H1 (cell line): ENCODE measurements at regions not wholly inside any gene's neighbourhood (a gene's known extent, or its start where the extent isn't known, plus 50 kb on each side); places are given as distances from the start of the nearest gene placed in this dataset.

Experiments
- CTCF ChIA-PET: fragments of 300-600 bp; sonication (Branson Sonifier 250); formaldehyde crosslinking; loops from one replicate; lab custom pipeline; 2021; ENCODE audit not compliant: partially characterized antibody; lab: Charles Lee
- POLR2A ChIA-PET: fragments of 300-600 bp; sonication (Branson Sonifier 250); formaldehyde crosslinking; loops from one replicate; lab custom pipeline; 2021; ENCODE audit warnings: inconsistent platforms; ENCODE audit not compliant: partially characterized antibody; lab: Charles Lee
- DNase-seq, 2 experiments: peaks; one replicate each; pipeline versions ENCODE4 v3.0.0 to v3.0.0-alpha.2; 2010 to 2022; ENCODE audit warnings: low spot score in 2 of 2, low read depth in 1 of 2, mixed read lengths in 1 of 2
- FAIRE-seq: peaks from 2 replicates; lab custom pipeline; 2011; peaks lifted over from hg19 to GRCh38; lab: Jason Lieb, UNC
- H2AFZ ChIP-seq: 2 replicates; pipeline ENCODE4 v1.8.1; 2012; ENCODE audit warnings: low read length, inconsistent platforms
- H2AK5ac ChIP-seq: 2 replicates; pipeline ENCODE4 v1.6.1; 2013; ENCODE audit warnings: low read depth, low read length
- H2BK120ac ChIP-seq: replicated peaks from 2 replicates; pipeline ENCODE3; 2013; ENCODE audit warnings: low read depth, low read length, inconsistent platforms
- H2BK12ac ChIP-seq: 2 replicates; pipeline ENCODE4 v1.6.1; 2013; ENCODE audit warnings: low read depth, low read length
- H2BK15ac ChIP-seq: 2 replicates; pipeline ENCODE4 v1.6.1; 2013; ENCODE audit warnings: low read length
- H2BK20ac ChIP-seq: 2 replicates; pipeline ENCODE4 v1.6.1; 2013; ENCODE audit warnings: low read length
- H2BK5ac ChIP-seq: 2 replicates; pipeline ENCODE4 v1.6.1; 2013; ENCODE audit warnings: low read depth, low read length
- H3K14ac ChIP-seq: 2 replicates; pipeline ENCODE4 v1.6.1; 2013; ENCODE audit warnings: inconsistent platforms; ENCODE audit not compliant: insufficient read length
- H3K18ac ChIP-seq: 2 replicates; pipeline ENCODE4 v1.6.1; 2013; ENCODE audit warnings: low read length; ENCODE audit errors: extremely low read depth
- H3K23ac ChIP-seq: 2 replicates; pipeline ENCODE4 v1.6.1; 2013; ENCODE audit warnings: inconsistent platforms; ENCODE audit not compliant: insufficient read length
- H3K23me2 ChIP-seq: 2 replicates; pipeline ENCODE4 v1.6.1; 2013; ENCODE audit warnings: low read depth, low read length
- H3K27ac ChIP-seq: 2 replicates; pipeline ENCODE4 v1.6.1; 2011; ENCODE audit warnings: low read depth, low read length, inconsistent platforms
- H3K27me3 ChIP-seq, 4 experiments: replicated peaks in 1 of 4; 1 replicate in 1 of 4; 2 replicates in 3 of 4; pipeline versions ENCODE4 v1.6.1 to v1.8.1; 2011 to 2013; ENCODE audit warnings: low read length in 3 of 4, mild to moderate bottlenecking in 3 of 4, inconsistent platforms in 2 of 4, mixed read lengths in 2 of 4, moderate library complexity in 1 of 4; ENCODE audit not compliant: control insufficient read depth in 3 of 4, insufficient read depth in 3 of 4; ENCODE audit errors: extremely low read depth in 1 of 4
- H3K36me3 ChIP-seq, 4 experiments: 2 replicates each; pipeline versions ENCODE4 v1.6.1 to v1.8.1; 2011 to 2013; ENCODE audit warnings: mild to moderate bottlenecking in 4 of 4, low read length in 3 of 4, moderate library complexity in 2 of 4, control low read depth in 1 of 4, inconsistent platforms in 1 of 4; ENCODE audit not compliant: insufficient read depth in 4 of 4, control insufficient read depth in 2 of 4
- H3K4ac ChIP-seq: replicated peaks from 2 replicates; pipeline ENCODE3; 2013; ENCODE audit warnings: low read length, low read depth, mixed read lengths, inconsistent platforms; ENCODE audit not compliant: insufficient read length
- H3K4me1 ChIP-seq, 4 experiments: replicated peaks in 1 of 4; 1 replicate in 1 of 4; 2 replicates in 3 of 4; pipeline versions ENCODE4 v1.6.1 to v1.8.1; 2011 to 2013; ENCODE audit warnings: low read length in 3 of 4, inconsistent platforms in 2 of 4, mixed read lengths in 1 of 4; ENCODE audit not compliant: insufficient read depth in 4 of 4, control insufficient read depth in 3 of 4
- H3K4me2 ChIP-seq, 2 experiments: 2 replicates each; pipeline versions ENCODE4 v1.6.1 to v1.8.1; 2011 to 2013; ENCODE audit warnings: low read depth in 2 of 2, low read length in 2 of 2, control low read depth in 1 of 2, inconsistent platforms in 1 of 2, mild to moderate bottlenecking in 1 of 2; ENCODE audit not compliant: insufficient read depth in 1 of 2
- H3K4me3 ChIP-seq, 4 experiments: fragments of 200-600, 300-600 bp in 1 of 4; sonication (generic), shearing (Covaris generic), sonication (Bioruptor Twin) in 1 of 4; 2 replicates each; pipeline versions ENCODE4 v1.5.1 to v1.8.1; 2011 to 2016; ENCODE audit warnings: low read length in 4 of 4, low read depth in 3 of 4, control low read depth in 2 of 4, inconsistent platforms in 2 of 4, mild to moderate bottlenecking in 2 of 4, mixed read lengths in 1 of 4, moderate library complexity in 1 of 4; ENCODE audit not compliant: insufficient read depth in 2 of 4; ENCODE audit errors: extremely low read depth in 1 of 4
- H3K56ac ChIP-seq: replicated peaks from 2 replicates; pipeline ENCODE3; 2013; ENCODE audit warnings: low read depth, mild to moderate bottlenecking, mixed read lengths, low read length, inconsistent platforms; ENCODE audit not compliant: insufficient read length
- H3K79me1 ChIP-seq: 2 replicates; pipeline ENCODE4 v1.6.1; 2013; ENCODE audit warnings: low read depth, low read length, control low read depth
- H3K79me2 ChIP-seq, 2 experiments: 2 replicates each; pipeline versions ENCODE4 v1.6.1 to v1.8.1; 2012 to 2013; ENCODE audit warnings: low read length in 2 of 2, mild to moderate bottlenecking in 2 of 2, inconsistent platforms in 1 of 2; ENCODE audit not compliant: insufficient read depth in 2 of 2, control insufficient read depth in 1 of 2
- H3K9ac ChIP-seq, 4 experiments: replicated peaks in 1 of 4; 1 replicate in 1 of 4; 2 replicates in 3 of 4; pipeline versions ENCODE4 v1.6.1 to v1.8.1; 2011 to 2013; ENCODE audit warnings: low read depth in 3 of 4, low read length in 3 of 4, control low read depth in 2 of 4, mild to moderate bottlenecking in 2 of 4, moderate library complexity in 2 of 4, inconsistent platforms in 1 of 4; ENCODE audit errors: extremely low read depth in 1 of 4
- H3K9me3 ChIP-seq, 2 experiments: 2 replicates each; pipeline versions ENCODE4 v1.6.1 to v1.8.1; 2012 to 2013; ENCODE audit warnings: mild to moderate bottlenecking in 2 of 2, moderate library complexity in 2 of 2, control low read depth in 1 of 2, inconsistent platforms in 1 of 2, low read depth in 1 of 2, low read length in 1 of 2, mixed read lengths in 1 of 2; ENCODE audit not compliant: insufficient read depth in 2 of 2
- H4K20me1 ChIP-seq, 2 experiments: replicated peaks in 1 of 2; 2 replicates each; pipeline versions ENCODE3 to v1.8.1; 2011 to 2013; ENCODE audit warnings: inconsistent platforms in 2 of 2, low read length in 2 of 2, mild to moderate bottlenecking in 1 of 2; ENCODE audit not compliant: insufficient read depth in 2 of 2, control insufficient read depth in 1 of 2
- H4K5ac ChIP-seq: 2 replicates; pipeline ENCODE4 v1.6.1; 2013; ENCODE audit warnings: low read length, low read depth, mixed read lengths, inconsistent platforms; ENCODE audit not compliant: insufficient read length
- H4K8ac ChIP-seq: 2 replicates; pipeline ENCODE4 v1.8.0; 2013; ENCODE audit warnings: mild to moderate bottlenecking, moderate library complexity, low read length, inconsistent platforms; ENCODE audit not compliant: insufficient read depth; ENCODE audit errors: extremely low read depth
- H4K91ac ChIP-seq: replicated peaks from 2 replicates; pipeline ENCODE3; 2013; ENCODE audit warnings: low read length, mixed read lengths, inconsistent platforms; ENCODE audit not compliant: insufficient read length
- BRCA1 ChIP-seq: IDR thresholded peaks from 2 replicates; pipeline ENCODE4 v1.6.1; 2012; ENCODE audit warnings: low read depth, low read length, improper control_type of control experiment
- CEBPB ChIP-seq: IDR thresholded peaks from 2 replicates; pipeline ENCODE4 v1.6.1; 2012; ENCODE audit warnings: low read depth, low read length
- CREB1 ChIP-seq: IDR thresholded peaks from 2 replicates; pipeline ENCODE4 v1.6.1; 2012; ENCODE audit warnings: inconsistent platforms
- CTBP2 ChIP-seq: IDR thresholded peaks from 2 replicates; pipeline ENCODE4 v1.7.0; 2011; ENCODE audit warnings: borderline replicate concordance, mild to moderate bottlenecking, moderate library complexity, mixed read lengths, low read length; ENCODE audit not compliant: insufficient read depth, insufficient read length
- EZH2 ChIP-seq: fragments of 200-600 bp; sonication (generic); IDR thresholded peaks from 2 replicates; pipeline ENCODE4 v1.7.1; 2012; ENCODE audit warnings: low read depth, mild to moderate bottlenecking, moderate library complexity, low read length, inconsistent platforms; ENCODE audit not compliant: severe bottlenecking
- HDAC6 ChIP-seq: IDR thresholded peaks from one replicate; pipeline ENCODE4 v1.7.1; 2012; ENCODE audit warnings: low read depth, mild to moderate bottlenecking, inconsistent platforms, low read length, moderate library complexity
- JUND ChIP-seq: IDR thresholded peaks from 2 replicates; pipeline ENCODE4 v1.6.1; 2011; ENCODE audit warnings: mild to moderate bottlenecking, improper control_type of control experiment, low read length
- KDM4A ChIP-seq: IDR thresholded peaks from one replicate; pipeline ENCODE4 v1.7.1; 2012; ENCODE audit warnings: low read depth, mild to moderate bottlenecking, moderate library complexity, low read length, inconsistent platforms; ENCODE audit not compliant: severe bottlenecking
- PHF8 ChIP-seq: fragments of 200-600 bp; sonication (generic); conservative IDR thresholded peaks from 2 replicates; pipeline ENCODE4 v1.7.1; 2012; ENCODE audit warnings: low read depth, mild to moderate bottlenecking, inconsistent platforms, low read length, moderate library complexity
- POU5F1 ChIP-seq: IDR thresholded peaks from 2 replicates; pipeline ENCODE4 v1.6.1; 2011; ENCODE audit warnings: low read depth, mild to moderate bottlenecking, low read length, moderate library complexity
- RFX5 ChIP-seq: IDR thresholded peaks from 2 replicates; pipeline ENCODE4 v1.6.1; 2011; ENCODE audit warnings: low read depth, low read length, improper control_type of control experiment, borderline replicate concordance
- RNF2 ChIP-seq: fragments of 200-900, 300-1000 bp; sonication (generic); IDR thresholded peaks from 2 replicates; pipeline ENCODE4 v1.7.1; 2016; ENCODE audit warnings: borderline replicate concordance, low read depth, mild to moderate bottlenecking, antibody characterized with exemption, low read length; ENCODE audit not compliant: poor library complexity, severe bottlenecking; ENCODE audit errors: missing control alignments
- USF2 ChIP-seq: IDR thresholded peaks from 2 replicates; pipeline ENCODE4 v1.6.1; 2011; ENCODE audit warnings: low read length, improper control_type of control experiment
- YY1 ChIP-seq: IDR thresholded peaks from 2 replicates; pipeline ENCODE4 v1.6.1; 2011; ENCODE audit warnings: low read depth, mild to moderate bottlenecking, low read length
- WGBS, 2 experiments: shearing (Covaris generic) in 1 of 2; methylation state at CpG; one replicate each; pipeline versions ENCODE4 v1.1.6 to v1.1.7; 2013 to 2015; ENCODE audit warnings: low lambda C conversion rate in 2 of 2, mixed read lengths in 2 of 2, inconsistent platforms in 1 of 2, low coverage in 1 of 2, missing lambda C conversion rate in 1 of 2; ENCODE audit not compliant: insufficient replicate concordance in 2 of 2, insufficient coverage in 1 of 2, insufficient read length in 1 of 2; ENCODE audit errors: extremely low coverage in 1 of 2, missing lambda C conversion rate in 1 of 2; 5-methylcytosine and 5-hydroxymethylcytosine counted together

GRCh38 chr6:101322921-101323320 is 70.6 kb upstream of the GRIK2 start:
- H4K5ac ChIP-seq: no peak overlapping the region
- H2AK5ac ChIP-seq: no peak overlapping the region
- H2BK20ac ChIP-seq: no peak overlapping the region
- H2BK120ac ChIP-seq: no peak overlapping the region
- no peak for DNase-seq
- no peak for FAIRE-seq
- no peak overlapping the region for H2BK15ac ChIP-seq
- no peak overlapping the region for H3K9ac ChIP-seq
- no peaks in the 10 kb centered on the region for H3K79me2 ChIP-seq
- H3K4ac ChIP-seq: no peak overlapping the region
- no peak overlapping the region for H4K91ac ChIP-seq
- no peaks in the 10 kb centered on the region for H3K27me3 ChIP-seq
- peaks cover 0 to 2% (median 0%) of the 10 kb centered on the region in 4 experiments; a peak in 1 of 7 replicates for H3K4me1 ChIP-seq
- no peak overlapping the region for H2BK5ac ChIP-seq
- H3K14ac ChIP-seq: no peak overlapping the region
- ChIA-PET POLR2A (no interaction called here), CTCF (no interaction called here)
- WGBS, 2 experiments: 90% methylated on average over 2 of the region's 2 CpGs; no CpG with 5 or more reads in 1 of the 2 experiments
- no peak overlapping the region for H3K56ac ChIP-seq
- H3K4me2 ChIP-seq: no peak overlapping the region
- no peaks in the 10 kb centered on the region for H3K36me3 ChIP-seq
- H4K20me1 ChIP-seq: no peaks in the 10 kb centered on the region
- H3K4me3 ChIP-seq: no peak overlapping the region
- no peak overlapping the region for H2BK12ac ChIP-seq
- no peak overlapping the region for H3K18ac ChIP-seq
- no peak overlapping the region for H3K23ac ChIP-seq
- no peak overlapping the region for H2AFZ ChIP-seq
- no peak overlapping the region for H4K8ac ChIP-seq
- no peaks in the 10 kb centered on the region for H3K9me3 ChIP-seq
- H3K79me1 ChIP-seq: no peaks in the 10 kb centered on the region
- no peaks in the 10 kb centered on the region for H3K23me2 ChIP-seq
- H3K27ac ChIP-seq: no peak overlapping the region
- TF ChIP-seq CTBP2 (no peak), CEBPB (no peak), HDAC6 (no peak), USF2 (no peak), POU5F1 (no peak), BRCA1 (no peak), RFX5 (no peak), KDM4A (no peak), RNF2 (no peak), EZH2 (no peak), JUND (no peak), YY1 (no peak), PHF8 (no peak), CREB1 (no peak)
